Calu3 (cell line): ENCODE measurements at regions not wholly inside any gene's neighbourhood (a gene's known extent, or its start where the extent isn't known, plus 50 kb on each side); places are given as distances from the start of the nearest gene placed in this dataset.

Experiments used
- BruUV-seq: library from RNA; stranded (reverse); fragments of 400-500 nt; replicated peaks from 2 replicates; lab custom pipeline; 2021; lab: Mats Ljungman, UMichigan
- CTCF ChIA-PET: fragments of 300-600 bp; sonication (Branson Sonifier 250); formaldehyde crosslinking; loops from one replicate; lab custom pipeline; 2022; ENCODE audit warnings: antibody characterized with exemption; lab: Charles Lee
- DNase-seq: peaks from one replicate; pipeline ENCODE4 v3.0.0; 2022
- H3K27ac Mint-ChIP-seq: one replicate; pipeline ENCODE4 v1.8.0; 2022; ENCODE audit warnings: mixed read lengths; ENCODE audit not compliant: unreplicated experiment
- H3K27me3 Mint-ChIP-seq: one replicate; pipeline ENCODE4 v1.8.0; 2022; ENCODE audit warnings: mixed read lengths; ENCODE audit not compliant: unreplicated experiment
- H3K36me3 Mint-ChIP-seq: one replicate; pipeline ENCODE4 v1.8.0; 2022; ENCODE audit warnings: mild to moderate bottlenecking, moderate library complexity, mixed read lengths; ENCODE audit not compliant: insufficient read depth, unreplicated experiment
- H3K4me1 Mint-ChIP-seq: one replicate; pipeline ENCODE4 v1.8.0; 2022; ENCODE audit warnings: mild to moderate bottlenecking, low read depth, mixed read lengths; ENCODE audit not compliant: unreplicated experiment
- H3K4me3 Mint-ChIP-seq: one replicate; pipeline ENCODE4 v1.8.0; 2022; ENCODE audit warnings: mild to moderate bottlenecking, low read depth, moderate library complexity, mixed read lengths; ENCODE audit not compliant: unreplicated experiment
- H3K9me3 Mint-ChIP-seq: one replicate; pipeline ENCODE4 v1.8.0; 2022; ENCODE audit warnings: low read depth, mixed read lengths; ENCODE audit not compliant: unreplicated experiment
- CTCF ChIP-seq: fragments of 200-600 bp; IDR thresholded peaks from one replicate; pipeline ENCODE4 v1.8.0; 2022; ENCODE audit warnings: antibody characterized with exemption; ENCODE audit not compliant: unreplicated experiment
- intact Hi-C: fragments of 100-400 bp; cut with micrococcal nuclease; formaldehyde crosslinking; loops from one replicate; pipeline ENCODE4 v1.10.0; 2022; ENCODE audit not compliant: unreplicated experiment

GRCh38 chr1:216825557-216825956 lies 102.3 kb upstream of the ESRRG start:
- CTCF ChIA-PET = no interaction called here
- H3K36me3 Mint-ChIP-seq = no peaks in the 10 kb centered on the region
- H3K27ac Mint-ChIP-seq = no peak overlapping the region
- H3K4me1 Mint-ChIP-seq = no peaks in the 10 kb centered on the region
- no peak overlapping the region for H3K4me3 Mint-ChIP-seq
- BruUV-seq = no TSS peak
- no peaks in the 10 kb centered on the region for H3K27me3 Mint-ChIP-seq
- intact Hi-C loops = no loop called here
- no peak for TF ChIP-seq CTCF
- H3K9me3 Mint-ChIP-seq = no peaks in the 10 kb centered on the region
- no peak for DNase-seq

- Mint-ChIP-seq H3K27me3 (no peaks in the 10 kb centered on the region), H3K27ac (no peak overlapping the region), H3K4me3 (no peak overlapping the region), H3K9me3 (no peaks in the 10 kb centered on the region), H3K36me3 (no peaks in the 10 kb centered on the region), H3K4me1 (no peaks in the 10 kb centered on the region)
- CTCF ChIA-PET = interaction anchor here (0.5 kb wide), 1 partner anchor 269 kb away, joined by 3 read pairs; no protein-coding TSS in a partner anchor
- TF ChIP-seq CTCF = no peak
- BruUV-seq = no TSS peak
- intact Hi-C loops = no loop called here
- DNase-seq = no peak
Measured at GRCh38 chr1:216824511-216824910, 101.3 kb upstream of the ESRRG start.

GRCh38 chr1:216823731-216824130 lies 100.5 kb upstream of the ESRRG start:
- TF ChIP-seq CTCF = no peak
- BruUV-seq = no TSS peak
- intact Hi-C loops = no loop called here
- H3K27me3 Mint-ChIP-seq = no peaks in the 10 kb centered on the region
- CTCF ChIA-PET = interaction anchor here (1.0 kb wide), 1 partner anchor 13 kb away, joined by 3 read pairs; no protein-coding TSS in a partner anchor
- H3K4me1 Mint-ChIP-seq = no peaks in the 10 kb centered on the region
- no peaks in the 10 kb centered on the region for H3K36me3 Mint-ChIP-seq
- H3K4me3 Mint-ChIP-seq = no peak overlapping the region
- H3K27ac Mint-ChIP-seq = no peak overlapping the region
- DNase-seq = no peak
- H3K9me3 Mint-ChIP-seq = no peaks in the 10 kb centered on the region

- DNase-seq = no peak
- CTCF ChIA-PET = no interaction called here
- Mint-ChIP-seq H3K27ac (no peak overlapping the region), H3K36me3 (no peaks in the 10 kb centered on the region), H3K4me1 (no peaks in the 10 kb centered on the region), H3K9me3 (no peaks in the 10 kb centered on the region), H3K4me3 (no peak overlapping the region), H3K27me3 (no peaks in the 10 kb centered on the region)
- intact Hi-C loops = no loop called here
- TF ChIP-seq CTCF = no peak
- no TSS peak for BruUV-seq
Measured at GRCh38 chr1:216822480-216822879, 99.3 kb upstream of the ESRRG start.
